PFSK-1 (cell line): ENCODE measurements at regions not wholly inside any gene's neighbourhood (a gene's known extent, or its start where the extent isn't known, plus 50 kb on each side); places are given as distances from the start of the nearest gene placed in this dataset.

ENCODE experiments used
- FOXP2 ChIP-seq: optimal IDR thresholded peaks from 2 replicates; pipeline ENCODE3; 2011; ENCODE audit warnings: borderline replicate concordance, control low read depth, inconsistent platforms; ENCODE audit not compliant: insufficient read depth; ENCODE audit errors: extremely low read length, extremely low read depth
- POLR2AphosphoS5 ChIP-seq: IDR thresholded peaks from 2 replicates; pipeline ENCODE4 v1.6.1; 2012; ENCODE audit warnings: low read depth, mild to moderate bottlenecking, control low read depth, low read length, moderate library complexity
- REST ChIP-seq, 2 experiments: IDR thresholded peaks; 2 replicates each; pipeline versions ENCODE4 v1.6.1 to v1.8.0; 2011 to 2012; ENCODE audit warnings: low read depth in 2 of 2, low read length in 2 of 2, control low read depth in 1 of 2, inconsistent platforms in 1 of 2, mild to moderate bottlenecking in 1 of 2, moderate library complexity in 1 of 2; ENCODE audit not compliant: insufficient read depth in 1 of 2
- SIN3A ChIP-seq: IDR thresholded peaks from 2 replicates; pipeline ENCODE4 v1.6.1; 2012; ENCODE audit warnings: mild to moderate bottlenecking, low read length, moderate library complexity, borderline replicate concordance; ENCODE audit not compliant: insufficient read depth
- TAF1 ChIP-seq: IDR thresholded peaks from 2 replicates; pipeline ENCODE4 v1.6.1; 2012; ENCODE audit warnings: low read length, control low read depth, borderline replicate concordance; ENCODE audit not compliant: insufficient read depth

GRCh38 chr4:180336494-180337090 lies 1906.6 kb upstream of the TENM3 start:
- TF ChIP-seq REST (IDR thresholded peaks at IDR 0.05; ENCODE audit: insufficient read depth in 1 of 2, low read depth in 2 of 2, low read length in 2 of 2) = no peak
- TF ChIP-seq FOXP2 = no peak
- no peak for TF ChIP-seq SIN3A
- TF ChIP-seq TAF1 = no peak
- no peak for TF ChIP-seq POLR2AphosphoS5

GRCh38 chr4:180341926-180342325 lies 1901.3 kb upstream of the TENM3 start:
- TF ChIP-seq TAF1 = no peak
- no peak for TF ChIP-seq POLR2AphosphoS5
- no peak for TF ChIP-seq SIN3A
- no peak for TF ChIP-seq REST (IDR thresholded peaks at IDR 0.05; ENCODE audit: insufficient read depth in 1 of 2, low read depth in 2 of 2, low read length in 2 of 2)
- no peak for TF ChIP-seq FOXP2

- TF ChIP-seq TAF1 (no peak), POLR2AphosphoS5 (no peak), REST (IDR thresholded peaks at IDR 0.05; ENCODE audit: insufficient read depth in 1 of 2, low read depth in 2 of 2, low read length in 2 of 2) (no peak), FOXP2 (no peak), SIN3A (no peak)
Observed at GRCh38 chr4:180350901-180351300, 1892.3 kb upstream of the TENM3 start.

GRCh38 chr4:180356766-180357165 lies 1886.4 kb upstream of the TENM3 start:
- TF ChIP-seq TAF1 (no peak), FOXP2 (no peak), POLR2AphosphoS5 (no peak), REST (IDR thresholded peaks at IDR 0.05; ENCODE audit: insufficient read depth in 1 of 2, low read depth in 2 of 2, low read length in 2 of 2) (no peak), SIN3A (no peak)
